ENCODE measurements at regions not wholly inside any gene's neighbourhood (a gene's known extent, or its start where the extent isn't known, plus 50 kb on each side); places are given as distances from the start of the nearest gene placed in this dataset.

- DNase-seq (ENCODE audit: low read depth in 2 of 2, low spot score in 1 of 2), result no peak
These were observed 289.8 kb upstream of the SEMA6D start for GRCh38 chr15:47427463-47427862.

- DNase-seq (ENCODE audit: low read depth in 2 of 2, low spot score in 1 of 2), result no peak
These were observed 287.9 kb upstream of the SEMA6D start for GRCh38 chr15:47429376-47429775.

- DNase-seq (ENCODE audit: low read depth in 2 of 2, low spot score in 1 of 2), result no peak
These were observed 285.8 kb upstream of the SEMA6D start for GRCh38 chr15:47431501-47431900.

DNA sequence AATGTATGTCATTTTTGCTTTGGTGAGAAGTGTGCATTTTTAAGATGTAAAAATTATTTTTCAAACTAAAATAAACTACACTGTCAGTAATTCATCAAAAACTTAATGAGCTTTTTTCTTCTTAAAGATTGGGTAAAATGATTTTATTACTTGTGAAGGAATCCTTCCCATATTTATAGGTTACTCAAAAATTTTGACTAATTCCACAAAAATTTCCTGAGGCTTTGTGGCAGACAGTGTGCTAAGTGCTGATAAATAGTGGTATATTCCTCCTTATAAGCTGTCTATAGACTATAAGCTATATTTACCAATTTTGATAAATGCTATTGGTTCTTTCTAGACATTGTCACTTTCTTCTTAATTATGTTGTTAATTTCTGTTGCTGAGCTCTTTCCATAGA is 284.5 kb upstream of the SEMA6D start:
- no peak for DNase-seq (ENCODE audit: low read depth in 2 of 2, low spot score in 1 of 2)

DNA sequence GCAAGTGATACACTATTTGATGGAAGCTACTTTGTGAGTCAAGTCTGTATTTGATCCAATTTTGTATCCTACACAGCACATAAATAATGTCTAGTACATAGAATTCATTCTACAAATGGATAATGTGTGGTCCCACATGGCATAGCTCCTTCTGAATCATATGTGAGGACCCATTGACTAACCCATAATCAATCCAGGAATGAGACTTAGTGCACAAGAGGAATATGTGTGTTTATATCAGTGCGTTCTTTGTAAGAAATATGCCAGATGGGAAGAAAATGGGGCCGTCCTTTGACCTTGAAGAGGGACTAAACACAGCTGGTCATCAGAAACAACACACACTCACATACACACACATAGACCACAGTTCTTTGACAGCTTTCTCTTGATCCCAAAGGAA is 282.7 kb upstream of the SEMA6D start:
- no peak for DNase-seq (ENCODE audit: low read depth in 2 of 2, low spot score in 1 of 2)

- no peak for DNase-seq (ENCODE audit: low read depth in 2 of 2, low spot score in 1 of 2)
These were observed 279.8 kb upstream of the SEMA6D start for GRCh38 chr15:47437491-47437890.

- DNase-seq (ENCODE audit: low read depth in 2 of 2, low spot score in 1 of 2), result no peak
These were observed 277.9 kb upstream of the SEMA6D start for GRCh38 chr15:47439146-47440111.

- no peak for DNase-seq (ENCODE audit: low read depth in 2 of 2, low spot score in 1 of 2)
These were observed 274.9 kb upstream of the SEMA6D start for GRCh38 chr15:47442371-47442770.

DNA sequence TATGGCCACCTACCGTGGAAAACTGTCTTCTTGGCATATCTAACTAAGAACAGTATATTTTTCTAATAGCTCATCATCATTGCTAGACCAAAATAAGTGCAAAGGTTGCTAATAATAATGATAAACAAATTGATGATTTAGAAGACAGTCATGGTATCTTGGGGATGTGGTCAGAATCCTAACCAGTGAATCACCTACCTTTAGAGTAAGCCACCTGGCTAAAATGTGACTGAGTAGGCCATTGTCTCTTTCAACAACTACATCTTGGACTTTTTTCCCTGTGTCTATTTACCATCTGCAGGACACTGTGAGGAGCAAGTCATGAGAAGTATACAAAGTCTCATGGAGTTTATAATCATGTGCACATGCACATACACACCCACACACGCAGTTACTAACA is 273.5 kb upstream of the SEMA6D start:
- DNase-seq (ENCODE audit: low read depth in 2 of 2, low spot score in 1 of 2), result no peak

- DNase-seq (ENCODE audit: low read depth in 2 of 2, low spot score in 1 of 2), result no peak
These were observed 271.4 kb upstream of the SEMA6D start for GRCh38 chr15:47445723-47446392.

DNA sequence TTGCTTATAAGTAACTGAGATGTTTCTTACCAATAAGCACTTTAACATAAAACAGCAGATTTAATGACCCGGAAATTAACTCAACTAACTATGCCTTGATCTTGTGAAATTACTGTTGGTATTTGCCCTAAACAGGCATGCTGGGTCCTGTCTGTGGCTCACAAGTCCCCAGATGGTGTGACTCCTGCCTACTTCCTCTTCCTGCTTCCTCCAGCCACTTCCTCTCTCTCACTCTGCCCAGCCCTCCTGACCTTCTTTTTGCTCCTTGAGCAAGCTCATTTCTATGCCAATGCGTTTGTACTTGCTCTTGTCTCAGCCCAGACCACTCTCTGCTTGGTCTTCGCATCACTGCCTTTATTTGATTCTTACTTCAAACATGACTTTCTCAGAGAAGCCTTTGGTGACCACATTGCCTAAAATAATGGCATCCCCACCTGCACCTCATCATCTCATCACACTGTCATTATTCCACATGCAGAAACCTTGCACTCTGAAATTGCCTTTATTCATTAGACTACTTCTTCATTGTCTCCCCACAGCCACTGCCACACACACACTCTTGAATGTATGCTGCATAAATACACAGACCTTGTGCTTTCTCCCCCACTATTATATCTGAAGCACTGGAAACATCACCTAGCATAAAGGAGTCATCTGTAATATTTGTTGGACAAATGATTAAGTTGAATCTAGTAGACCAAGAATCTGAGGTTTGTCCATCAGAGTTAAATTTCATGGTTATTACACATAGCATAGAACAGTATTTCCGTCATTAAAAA is 256.3 kb upstream of the SEMA6D start:
- DNase-seq (ENCODE audit: low read depth in 2 of 2, low spot score in 1 of 2), result no peak

- no peak for DNase-seq (ENCODE audit: low read depth in 2 of 2, low spot score in 1 of 2)
These were observed 255.6 kb upstream of the SEMA6D start for GRCh38 chr15:47461652-47462141.

GRCh38 chr15:47466357-47466756 is 250.9 kb upstream of the SEMA6D start:
- no peak for DNase-seq (ENCODE audit: low read depth in 2 of 2, low spot score in 1 of 2)

- DNase-seq (ENCODE audit: low read depth in 2 of 2, low spot score in 1 of 2), result no peak
These were observed 246.3 kb upstream of the SEMA6D start for GRCh38 chr15:47470983-47471382.

GRCh38 chr15:47473106-47473725 is 244.1 kb upstream of the SEMA6D start:
- no peak for DNase-seq (ENCODE audit: low read depth in 2 of 2, low spot score in 1 of 2)

DNA sequence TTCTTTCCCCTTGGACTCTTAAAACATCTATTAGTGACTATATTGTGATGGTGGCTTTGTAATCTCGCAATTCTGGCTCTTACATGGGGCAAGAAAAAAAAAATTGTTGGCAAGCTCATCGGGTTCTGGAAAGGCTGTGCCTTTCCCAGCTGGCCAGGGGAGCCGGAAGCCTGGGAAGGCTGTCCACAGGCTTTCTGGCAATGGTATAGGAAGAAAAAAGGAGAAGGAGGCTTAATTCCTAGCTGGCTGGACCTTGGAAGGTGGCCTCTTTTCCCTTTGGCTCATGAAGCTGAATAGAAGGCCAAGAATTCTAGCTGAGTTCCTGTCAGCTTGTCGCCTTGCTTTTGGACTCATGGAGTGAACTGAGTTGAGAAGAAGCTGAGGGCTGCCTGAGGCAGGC is 243.5 kb upstream of the SEMA6D start:
- no peak for DNase-seq (ENCODE audit: low read depth in 2 of 2, low spot score in 1 of 2)

DNA sequence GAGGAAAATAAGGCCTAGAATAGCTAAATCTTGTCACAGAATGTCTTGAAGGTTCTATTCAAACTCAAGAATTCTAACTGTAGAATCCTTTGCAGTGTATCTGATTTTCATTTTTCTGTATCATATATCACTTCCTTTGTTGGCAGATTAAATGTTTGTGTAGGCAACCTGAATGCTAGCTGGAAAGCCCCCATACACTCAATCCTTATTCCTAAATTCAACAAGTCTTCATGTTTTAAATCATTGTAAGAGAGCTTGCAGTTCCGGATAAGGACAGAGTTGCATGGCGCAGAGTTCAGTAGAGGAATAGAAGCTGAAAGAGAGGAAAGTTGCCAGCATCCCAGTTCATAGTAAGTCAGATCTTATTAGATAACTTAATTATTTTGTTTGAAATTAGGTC is 242.0 kb upstream of the SEMA6D start:
- DNase-seq (ENCODE audit: low read depth in 2 of 2, low spot score in 1 of 2), result no peak

- no peak for DNase-seq (ENCODE audit: low read depth in 2 of 2, low spot score in 1 of 2)
These were observed 240.0 kb upstream of the SEMA6D start for GRCh38 chr15:47477341-47477740.

DNA sequence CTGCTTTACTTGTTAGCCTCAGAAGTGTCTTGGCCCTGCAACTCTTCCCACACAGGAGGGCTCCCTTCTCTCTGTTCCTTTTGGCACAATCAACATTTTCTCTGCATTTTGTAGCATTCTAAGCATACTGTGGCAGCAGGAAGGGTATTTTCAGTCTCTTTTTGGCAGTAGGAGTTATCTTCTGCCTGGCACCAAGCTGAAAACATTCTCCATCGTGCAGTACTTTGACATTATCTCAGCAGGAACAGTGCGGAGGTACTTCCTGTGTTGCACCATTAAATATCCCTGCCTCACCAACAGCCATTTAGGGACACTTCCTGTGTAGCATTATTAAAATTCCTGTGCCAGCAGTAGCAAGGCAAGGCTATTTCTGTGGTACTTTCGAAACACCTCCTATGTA is 233.2 kb upstream of the SEMA6D start:
- DNase-seq (ENCODE audit: low read depth in 2 of 2, low spot score in 1 of 2), result no peak

GRCh38 chr15:47484997-47485396 is 232.3 kb upstream of the SEMA6D start:
- no peak for DNase-seq (ENCODE audit: low read depth in 2 of 2, low spot score in 1 of 2)

DNA sequence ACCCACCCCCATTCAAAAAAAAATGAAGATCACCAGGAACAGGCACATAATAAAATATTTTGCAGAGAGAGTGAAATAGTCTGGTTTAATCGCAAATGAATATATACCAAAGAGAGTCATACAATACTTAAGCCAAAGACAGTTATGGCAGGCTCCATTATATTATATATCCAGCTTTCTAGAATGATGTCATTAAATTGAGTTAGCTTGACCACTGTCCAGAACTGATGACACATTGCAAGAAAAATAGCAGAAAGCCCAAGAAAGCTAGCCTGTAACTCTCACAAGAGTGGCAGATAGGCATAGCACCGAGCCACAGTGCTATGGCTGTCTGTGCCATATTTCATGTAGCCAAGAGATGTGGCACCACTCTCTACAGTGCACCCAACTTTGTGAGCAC is 231.9 kb upstream of the SEMA6D start:
- no peak for DNase-seq (ENCODE audit: low read depth in 2 of 2, low spot score in 1 of 2)
